Nephron progenitor cell (in vitro differentiated cells): ENCODE measurements at regions not wholly inside any gene's neighbourhood (a gene's known extent, or its start where the extent isn't known, plus 50 kb on each side); places are given as distances from the start of the nearest gene placed in this dataset.

Experiments used
- DNase-seq: peaks from one replicate; pipeline ENCODE4 v3.0.0; 2021
- H3K27ac Mint-ChIP-seq: 2 replicates; pipeline ENCODE4 v1.8.0; 2021; ENCODE audit warnings: mild to moderate bottlenecking, moderate library complexity, mixed read lengths
- H3K27me3 Mint-ChIP-seq: 2 replicates; pipeline ENCODE4 v1.8.0; 2021; ENCODE audit warnings: mild to moderate bottlenecking, low read depth, mixed read lengths; ENCODE audit not compliant: poor library complexity
- H3K36me3 Mint-ChIP-seq: 2 replicates; pipeline ENCODE4 v1.8.0; 2021; ENCODE audit warnings: low read depth, mixed read lengths
- H3K4me1 Mint-ChIP-seq: 2 replicates; pipeline ENCODE4 v1.8.0; 2021; ENCODE audit warnings: mixed read lengths
- H3K4me3 Mint-ChIP-seq: 2 replicates; pipeline ENCODE4 v1.8.0; 2021; ENCODE audit warnings: mild to moderate bottlenecking, moderate library complexity, mixed read lengths
- H3K9me3 Mint-ChIP-seq: 2 replicates; pipeline ENCODE4 v1.8.0; 2021; ENCODE audit warnings: mild to moderate bottlenecking, moderate library complexity, mixed read lengths
- TF ChIP-seq, protein P1 (sequence below): fragments of 200-600 bp; sonication (generic); IDR thresholded peaks from 2 replicates; pipeline ENCODE4 v1.5.0; 2021; ENCODE audit warnings: antibody characterized with exemption

DNA sequence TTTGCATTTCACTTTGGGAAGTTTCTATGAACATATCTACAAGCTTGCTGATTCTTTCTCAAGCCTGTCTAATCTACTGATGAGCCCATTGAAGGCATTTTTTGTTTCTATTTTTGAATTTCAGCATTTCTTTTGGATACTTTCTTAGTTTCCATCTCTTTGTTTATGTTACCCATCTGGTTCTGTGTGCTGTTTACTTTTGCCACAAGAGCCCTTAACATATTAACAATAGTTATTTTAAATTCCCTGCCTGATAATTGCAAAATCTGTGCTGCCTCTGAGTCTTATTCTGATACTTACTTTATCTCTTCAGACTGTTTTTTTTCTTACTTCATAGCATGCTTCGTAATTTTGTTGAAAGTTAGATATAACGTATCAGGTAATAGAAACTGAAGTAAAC is 75.8 kb upstream of the ZRANB2 start:
- Mint-ChIP-seq H3K36me3 (no peaks in the 10 kb centered on the region), H3K4me3 (no peak overlapping the region), H3K9me3 (no peaks in the 10 kb centered on the region), H3K27ac (peak overlapping the region; percentile 12), H3K27me3 (no peaks in the 10 kb centered on the region), H3K4me1 (peaks cover 4% of the 10 kb centered on the region)
- TF ChIP-seq, protein P1, sequence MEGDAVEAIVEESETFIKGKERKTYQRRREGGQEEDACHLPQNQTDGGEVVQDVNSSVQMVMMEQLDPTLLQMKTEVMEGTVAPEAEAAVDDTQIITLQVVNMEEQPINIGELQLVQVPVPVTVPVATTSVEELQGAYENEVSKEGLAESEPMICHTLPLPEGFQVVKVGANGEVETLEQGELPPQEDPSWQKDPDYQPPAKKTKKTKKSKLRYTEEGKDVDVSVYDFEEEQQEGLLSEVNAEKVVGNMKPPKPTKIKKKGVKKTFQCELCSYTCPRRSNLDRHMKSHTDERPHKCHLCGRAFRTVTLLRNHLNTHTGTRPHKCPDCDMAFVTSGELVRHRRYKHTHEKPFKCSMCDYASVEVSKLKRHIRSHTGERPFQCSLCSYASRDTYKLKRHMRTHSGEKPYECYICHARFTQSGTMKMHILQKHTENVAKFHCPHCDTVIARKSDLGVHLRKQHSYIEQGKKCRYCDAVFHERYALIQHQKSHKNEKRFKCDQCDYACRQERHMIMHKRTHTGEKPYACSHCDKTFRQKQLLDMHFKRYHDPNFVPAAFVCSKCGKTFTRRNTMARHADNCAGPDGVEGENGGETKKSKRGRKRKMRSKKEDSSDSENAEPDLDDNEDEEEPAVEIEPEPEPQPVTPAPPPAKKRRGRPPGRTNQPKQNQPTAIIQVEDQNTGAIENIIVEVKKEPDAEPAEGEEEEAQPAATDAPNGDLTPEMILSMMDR: no peak
- no peak for DNase-seq

DNA sequence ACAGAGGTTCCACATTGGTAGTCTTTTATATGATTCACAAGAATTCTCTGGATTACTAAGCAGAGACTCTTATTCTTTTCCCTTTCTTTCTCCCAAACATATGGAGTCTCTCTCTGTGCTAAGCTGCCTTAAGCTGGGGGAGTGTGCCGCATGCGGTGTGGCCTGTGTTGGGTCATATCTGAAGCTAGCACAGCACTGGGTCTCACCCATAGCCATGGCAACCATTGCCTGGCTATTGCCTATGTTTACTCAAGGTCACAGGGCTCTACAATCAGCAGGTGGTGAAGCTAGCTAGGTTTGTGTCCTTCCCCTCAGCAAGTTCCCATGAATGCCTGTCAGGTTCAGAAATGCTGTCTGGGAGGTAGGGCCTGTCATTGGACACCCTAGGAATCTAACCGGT is 73.6 kb upstream of the ZRANB2 start:
- Mint-ChIP-seq H3K9me3 (peaks cover 9% of the 10 kb centered on the region), H3K4me3 (no peak overlapping the region), H3K36me3 (no peaks in the 10 kb centered on the region), H3K27me3 (no peaks in the 10 kb centered on the region), H3K4me1 (peaks cover 4% of the 10 kb centered on the region), H3K27ac (no peak overlapping the region)
- DNase-seq: no peak
- TF ChIP-seq, protein P1: no peak

DNA sequence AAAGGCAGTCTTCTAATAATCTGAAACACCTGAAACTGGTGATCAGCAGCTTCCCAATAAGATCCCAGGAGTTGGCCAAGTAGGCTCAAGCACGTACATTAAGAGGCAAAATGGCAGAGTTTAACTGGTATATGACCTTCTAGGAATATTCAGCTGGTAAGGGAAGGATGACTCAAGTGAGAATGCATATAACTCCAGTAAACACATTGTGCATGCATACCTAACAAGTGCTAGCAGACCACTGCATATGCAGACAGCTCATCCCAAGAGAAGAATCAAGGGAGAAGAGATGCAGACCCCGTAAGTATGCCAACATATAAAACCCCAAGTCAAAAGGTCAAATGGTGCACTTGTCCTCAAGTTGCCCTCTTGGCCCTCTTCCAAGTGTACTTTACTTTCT is 73.0 kb upstream of the ZRANB2 start:
- no peak for DNase-seq
- H3K36me3 Mint-ChIP-seq: no peaks in the 10 kb centered on the region
- TF ChIP-seq, protein P1: no peak
- H3K4me1 Mint-ChIP-seq: peaks cover 4% of the 10 kb centered on the region
- no peak overlapping the region for H3K4me3 Mint-ChIP-seq
- peaks cover 9% of the 10 kb centered on the region for H3K9me3 Mint-ChIP-seq
- no peaks in the 10 kb centered on the region for H3K27me3 Mint-ChIP-seq
- no peak overlapping the region for H3K27ac Mint-ChIP-seq

DNA sequence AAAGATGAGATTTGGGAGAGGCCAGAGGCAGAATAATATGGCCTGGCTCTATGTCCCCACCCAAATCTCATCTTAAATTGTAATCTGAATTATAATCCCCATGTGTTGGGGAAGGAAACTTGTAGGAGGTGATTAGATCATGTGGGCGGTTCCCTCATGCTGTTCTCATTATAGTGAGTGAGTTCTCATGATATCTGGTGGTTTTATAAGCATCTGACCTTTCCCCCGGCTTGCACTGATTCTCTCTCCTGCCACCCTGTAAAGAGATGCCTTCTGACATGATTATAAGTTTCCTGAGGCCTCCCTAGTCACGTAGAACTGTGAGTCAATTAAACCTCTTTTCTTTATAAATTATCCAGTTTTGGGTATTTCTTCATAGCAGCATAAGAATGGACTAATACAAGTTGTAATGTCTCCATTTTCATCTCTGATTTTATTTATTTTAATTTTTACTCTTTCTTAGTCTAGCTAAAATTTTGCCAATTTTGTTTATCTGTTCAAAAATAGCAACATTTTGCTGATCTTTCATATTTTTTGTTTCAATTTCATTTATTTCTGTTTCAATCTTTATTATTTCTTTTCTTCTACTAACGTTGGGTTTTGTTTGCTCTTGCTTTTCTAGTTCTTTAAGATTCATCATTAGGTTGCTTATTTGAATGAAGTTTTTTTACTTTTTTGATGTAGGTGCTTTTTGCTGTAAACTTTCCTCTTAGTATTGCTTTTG is 67.0 kb upstream of the ZRANB2 start:
- peaks cover 9% of the 10 kb centered on the region for H3K9me3 Mint-ChIP-seq
- no peak for DNase-seq
- H3K36me3 Mint-ChIP-seq: no peaks in the 10 kb centered on the region
- no peak overlapping the region for H3K4me3 Mint-ChIP-seq
- TF ChIP-seq, protein P1: no peak
- H3K27ac Mint-ChIP-seq: no peak overlapping the region
- H3K27me3 Mint-ChIP-seq: no peaks in the 10 kb centered on the region
- no peaks in the 10 kb centered on the region for H3K4me1 Mint-ChIP-seq

GRCh38 chr1:71135571-71135970 is 54.7 kb upstream of the ZRANB2 start:
- no peak for DNase-seq
- Mint-ChIP-seq H3K4me3 (no peak overlapping the region), H3K36me3 (no peaks in the 10 kb centered on the region), H3K27ac (no peak overlapping the region), H3K9me3 (peaks cover 48% of the 10 kb centered on the region), H3K4me1 (no peaks in the 10 kb centered on the region), H3K27me3 (no peaks in the 10 kb centered on the region)
- TF ChIP-seq, protein P1: no peak
